ENCODE measurements at regions not wholly inside any gene's neighbourhood (a gene's known extent, or its start where the extent isn't known, plus 50 kb on each side); places are given as distances from the start of the nearest gene placed in this dataset.

GRCh38 chr14:76946753-76947077, 81.8 kb downstream of the IRF2BPL start:
- Histone ChIP-seq H3K9ac (ENCODE audit: low read depth in 1 of 2, low read length in 2 of 2) (no peak overlapping the region), H3K4me3 (ENCODE audit: low read depth in 1 of 3, low read length in 3 of 3) (no peak overlapping the region), H3K27ac (ENCODE audit: low read depth in 1 of 2, low read length in 2 of 2) (peak overlapping the region; percentile 59 to 76), H3K27me3 (ENCODE audit: control insufficient read depth in 4 of 4, insufficient read depth in 4 of 4, low read length in 3 of 4) (no peaks in the 10 kb centered on the region), H3K36me3 (ENCODE audit: control insufficient read depth in 4 of 4, insufficient read depth in 3 of 4, low read depth in 1 of 4, low read length in 3 of 4) (no peaks in the 10 kb centered on the region), H3K9me3 (ENCODE audit: control insufficient read depth in 4 of 4, low read length in 3 of 4) (no peaks in the 10 kb centered on the region), H3K4me1 (ENCODE audit: control insufficient read depth in 4 of 4, insufficient read depth in 4 of 4, low read length in 3 of 4) (peaks cover 2 to 31% (median 21%) of the 10 kb centered on the region in 4 donors)
- WGBS = 81% methylated on average over 6 of the region's 6 CpGs
- no peak for DNase-seq (ENCODE audit: low spot score)
- TF ChIP-seq ZBTB33 (IDR thresholded peaks at IDR 0.05) (no peak), FOXA2 (IDR thresholded peaks at IDR 0.05) (no peak), ATF3 (IDR thresholded peaks at IDR 0.05) (no peak), YY1 (IDR thresholded peaks at IDR 0.05) (no peak), CTCF (IDR thresholded peaks at IDR 0.05; ENCODE audit: low read depth, low read length, missing input control) (no peak), SP1 (IDR thresholded peaks at IDR 0.05) (no peak), TAF1 (conservative IDR thresholded peaks at IDR 0.05) (no peak), HNF4G (IDR thresholded peaks at IDR 0.05) (no peak), EGR1 (IDR thresholded peaks at IDR 0.05; ENCODE audit: low read depth in 2 of 2) (no peak), MAX (IDR thresholded peaks at IDR 0.05) (no peak), REST (IDR thresholded peaks at IDR 0.05) (no peak), RAD21 (IDR thresholded peaks at IDR 0.05) (no peak), JUND (IDR thresholded peaks at IDR 0.05) (no peak), RXRA (IDR thresholded peaks at IDR 0.05) (no peak), HNF4A (conservative IDR thresholded peaks at IDR 0.05) (no peak), GABPA (IDR thresholded peaks at IDR 0.05 in 1 of 2, conservative IDR thresholded peaks at IDR 0.05 in 1 of 2) (no peak)

GRCh38 chr14:76943072-76943471, 85.4 kb downstream of the IRF2BPL start:
- Histone ChIP-seq H3K4me3 (ENCODE audit: low read depth in 1 of 3, low read length in 3 of 3) (no peak overlapping the region), H3K9me3 (ENCODE audit: control insufficient read depth in 4 of 4, low read length in 3 of 4) (no peaks in the 10 kb centered on the region), H3K36me3 (ENCODE audit: control insufficient read depth in 4 of 4, insufficient read depth in 3 of 4, low read depth in 1 of 4, low read length in 3 of 4) (no peaks in the 10 kb centered on the region), H3K4me1 (ENCODE audit: control insufficient read depth in 4 of 4, insufficient read depth in 4 of 4, low read length in 3 of 4) (peaks cover 2 to 14% (median 11%) of the 10 kb centered on the region in 4 donors), H3K27me3 (ENCODE audit: control insufficient read depth in 4 of 4, insufficient read depth in 4 of 4, low read length in 3 of 4) (no peaks in the 10 kb centered on the region), H3K27ac (ENCODE audit: low read depth in 1 of 2, low read length in 2 of 2) (no peak overlapping the region), H3K9ac (ENCODE audit: low read depth in 1 of 2, low read length in 2 of 2) (no peak overlapping the region)
- 79% methylated on average over 4 of the region's 4 CpGs for WGBS
- DNase-seq (ENCODE audit: low spot score) = no peak
- no peak for TF ChIP-seq CTCF (IDR thresholded peaks at IDR 0.05; ENCODE audit: low read depth, low read length, missing input control)
- TF ChIP-seq JUND (IDR thresholded peaks at IDR 0.05) = no peak
- TF ChIP-seq HNF4G (IDR thresholded peaks at IDR 0.05) = no peak
- TF ChIP-seq EGR1 (IDR thresholded peaks at IDR 0.05; ENCODE audit: low read depth in 2 of 2) = no peak
- TF ChIP-seq ZBTB33 (IDR thresholded peaks at IDR 0.05) = no peak
- no peak for TF ChIP-seq GABPA (IDR thresholded peaks at IDR 0.05 in 1 of 2, conservative IDR thresholded peaks at IDR 0.05 in 1 of 2)
- TF ChIP-seq SP1 (IDR thresholded peaks at IDR 0.05) = no peak
- no peak for TF ChIP-seq YY1 (IDR thresholded peaks at IDR 0.05)
- no peak for TF ChIP-seq TAF1 (conservative IDR thresholded peaks at IDR 0.05)
- no peak for TF ChIP-seq NR2F2 (IDR thresholded peaks at IDR 0.05)
